HEK293T (cell line): ENCODE measurements at regions not wholly inside any gene's neighbourhood (a gene's known extent, or its start where the extent isn't known, plus 50 kb on each side); places are given as distances from the start of the nearest gene placed in this dataset.

Source experiments
- ARNT ChIP-seq: fragments of 450-650 bp; IDR thresholded peaks from 2 replicates; pipeline ENCODE4 v1.6.1; 2017; ENCODE audit warnings: mild to moderate bottlenecking
- ELF4 ChIP-seq: fragments of 450-650 bp; IDR thresholded peaks from 2 replicates; pipeline ENCODE4 v1.6.1; 2017; ENCODE audit warnings: antibody characterized with exemption
- FOXK2 ChIP-seq: fragments of 450-650 bp; IDR thresholded peaks from 2 replicates; pipeline ENCODE4 v1.6.1; 2016; ENCODE audit warnings: mild to moderate bottlenecking
- FOXM1 ChIP-seq: fragments of 450-650 bp; IDR thresholded peaks from 2 replicates; pipeline ENCODE4 v1.6.1; 2017; ENCODE audit warnings: mild to moderate bottlenecking, borderline replicate concordance
- L3MBTL2 ChIP-seq: fragments of 450-650 bp; conservative IDR thresholded peaks from 2 replicates; pipeline ENCODE4 v1.6.1; 2016; ENCODE audit warnings: mild to moderate bottlenecking
- SUZ12 ChIP-seq: fragments of 450-650 bp; IDR thresholded peaks from 2 replicates; pipeline ENCODE4 v1.6.1; 2016; ENCODE audit warnings: mild to moderate bottlenecking
- ZNF384 ChIP-seq: fragments of 450-650 bp; IDR thresholded peaks from 2 replicates; pipeline ENCODE4 v1.6.1; 2016

- TF ChIP-seq ARNT (no peak), FOXK2 (no peak), ELF4 (no peak), ZNF384 (no peak), FOXM1 (no peak), SUZ12 (no peak), L3MBTL2 (no peak)
These were observed 258.2 kb upstream of the RAB6C start for GRCh38 chr2:129721236-129721635.
